Esophagus muscularis mucosa (tissue), 3 donors: ENCODE measurements at regions not wholly inside any gene's neighbourhood (a gene's known extent, or its start where the extent isn't known, plus 50 kb on each side); places are given as distances from the start of the nearest gene placed in this dataset.

Experiments
- CTCF ChIP-seq, 3 experiments: fragments of 200-600 bp in 2 of 3; fragments of 450-650 bp in 1 of 3; sonication (generic) in 2 of 3; IDR thresholded peaks; one replicate each; pipeline ENCODE4 v1.5.1; 2017 to 2019; ENCODE audit warnings: antibody characterized with exemption in 3 of 3, mild to moderate bottlenecking in 2 of 3, moderate library complexity in 1 of 3
- POLR2A ChIP-seq: fragments of 450-650 bp; IDR thresholded peaks from one replicate; pipeline ENCODE4 v1.6.1; 2017; ENCODE audit warnings: antibody characterized with exemption, moderate library complexity, mild to moderate bottlenecking, low read depth

- no peak for TF ChIP-seq POLR2A
- TF ChIP-seq CTCF (IDR thresholded peaks at IDR 0.05) = no peak
Observed at GRCh38 chr2:16515696-16516095, 149.9 kb downstream of the CYRIA start.
